ENCODE measurements at regions not wholly inside any gene's neighbourhood (a gene's known extent, or its start where the extent isn't known, plus 50 kb on each side); places are given as distances from the start of the nearest gene placed in this dataset.

- Histone ChIP-seq H3K36me3 (no peaks in the 10 kb centered on the region), H3K9me3 (no peaks in the 10 kb centered on the region), H3K4me1 (no peaks in the 10 kb centered on the region), H3K4me3 (no peak overlapping the region), H3K27ac (no peak overlapping the region), H3K27me3 (no peaks in the 10 kb centered on the region)
- ATAC-seq (ENCODE audit: low FRiP score in 2 of 2) (no peak), DNase-seq (no peak)
- WGBS, 2 donors: 82 to 93% methylated on average over 9 of the region's 9 CpGs
- no peak for TF ChIP-seq POLR2AphosphoS5 (IDR thresholded peaks at IDR 0.05)
- no peak for TF ChIP-seq CTCF (IDR thresholded peaks at IDR 0.05)
- TF ChIP-seq EP300 (IDR thresholded peaks at IDR 0.05): no peak
- TF ChIP-seq POLR2A (IDR thresholded peaks at IDR 0.05): no peak
These were observed 72.6 kb upstream of the PCBD1 start for GRCh38 chr10:70960783-70961570.

- WGBS, 2 donors: 88 to 91% methylated on average over 3 to 4 of the region's 4 CpGs
- Histone ChIP-seq H3K27me3 (no peaks in the 10 kb centered on the region), H3K4me3 (no peak overlapping the region), H3K36me3 (no peaks in the 10 kb centered on the region), H3K4me1 (no peaks in the 10 kb centered on the region), H3K27ac (no peak overlapping the region), H3K9me3 (no peaks in the 10 kb centered on the region)
- ATAC-seq (ENCODE audit: low FRiP score in 2 of 2): no peak
- TF ChIP-seq EP300 (IDR thresholded peaks at IDR 0.05) (no peak), POLR2AphosphoS5 (IDR thresholded peaks at IDR 0.05) (no peak), CTCF (IDR thresholded peaks at IDR 0.05) (no peak), POLR2A (IDR thresholded peaks at IDR 0.05) (no peak)
- DNase-seq: no peak
These were observed 74.3 kb upstream of the PCBD1 start for GRCh38 chr10:70962686-70963085.

- no peaks in the 10 kb centered on the region for H3K27me3 ChIP-seq
- 75 to 80% methylated on average over 14 of the region's 14 CpGs for WGBS, 2 donors
These were observed 74.9 kb upstream of the PCBD1 start for GRCh38 chr10:70963271-70963670.

GRCh38 chr10:70964245-70964644, 75.9 kb upstream of the PCBD1 start:
- DNase-seq (no peak), ATAC-seq (ENCODE audit: low FRiP score in 2 of 2) (no peak)
- Histone ChIP-seq H3K9me3 (no peaks in the 10 kb centered on the region), H3K4me3 (no peak overlapping the region), H3K4me1 (no peaks in the 10 kb centered on the region), H3K36me3 (no peaks in the 10 kb centered on the region), H3K27ac (no peak overlapping the region), H3K27me3 (no peaks in the 10 kb centered on the region)
- TF ChIP-seq POLR2A (IDR thresholded peaks at IDR 0.05): no peak
- TF ChIP-seq POLR2AphosphoS5 (IDR thresholded peaks at IDR 0.05): no peak
- no peak for TF ChIP-seq CTCF (IDR thresholded peaks at IDR 0.05)
- TF ChIP-seq EP300 (IDR thresholded peaks at IDR 0.05): no peak
- WGBS, 2 donors: 63 to 79% methylated on average over 5 of the region's 5 CpGs

More at GRCh38 chr10:70963271-70963670, 74.9 kb upstream of the PCBD1 start:
- Histone ChIP-seq H3K36me3 (no peaks in the 10 kb centered on the region), H3K9me3 (no peaks in the 10 kb centered on the region), H3K4me1 (no peaks in the 10 kb centered on the region), H3K4me3 (no peak overlapping the region), H3K27ac (no peak overlapping the region)
- TF ChIP-seq POLR2AphosphoS5 (IDR thresholded peaks at IDR 0.05) (no peak), EP300 (IDR thresholded peaks at IDR 0.05) (no peak), POLR2A (IDR thresholded peaks at IDR 0.05) (no peak), CTCF (IDR thresholded peaks at IDR 0.05) (no peak)
- DNase-seq: no peak
- no peak for ATAC-seq (ENCODE audit: low FRiP score in 2 of 2)

GRCh38 chr10:70964881-70965280, 76.5 kb upstream of the PCBD1 start:
- H3K27me3 ChIP-seq: no peaks in the 10 kb centered on the region
- WGBS, 2 donors: 91 to 95% methylated on average over 5 to 8 of the region's 8 CpGs
- H3K9me3 ChIP-seq: no peaks in the 10 kb centered on the region
- H3K4me1 ChIP-seq: no peaks in the 10 kb centered on the region
- no peak overlapping the region for H3K4me3 ChIP-seq
- H3K36me3 ChIP-seq: no peaks in the 10 kb centered on the region
- TF ChIP-seq POLR2AphosphoS5 (IDR thresholded peaks at IDR 0.05) (no peak), EP300 (IDR thresholded peaks at IDR 0.05) (no peak), POLR2A (IDR thresholded peaks at IDR 0.05) (no peak), CTCF (IDR thresholded peaks at IDR 0.05) (no peak)
- H3K27ac ChIP-seq: no peak overlapping the region
- DNase-seq (no peak), ATAC-seq (ENCODE audit: low FRiP score in 2 of 2) (no peak)

Data from upper lobe of left lung (tissue), 6 donors.